Trophoblast cell (in vitro differentiated cells and primary cell): ENCODE measurements at regions not wholly inside any gene's neighbourhood (a gene's known extent, or its start where the extent isn't known, plus 50 kb on each side); places are given as distances from the start of the nearest gene placed in this dataset.

Source experiments
- DNase-seq, 2 donors: peaks; one replicate each; pipeline ENCODE4 v3.0.0-alpha.2; 2016
- H2AFZ ChIP-seq: 2 replicates; pipeline ENCODE4 v1.6.1; 2013; ENCODE audit warnings: low read length, moderate library complexity, mild to moderate bottlenecking; ENCODE audit not compliant: insufficient read depth, poor library complexity
- H2AK5ac ChIP-seq: 2 replicates; pipeline ENCODE4 v1.6.1; 2013; ENCODE audit warnings: mild to moderate bottlenecking, low read length
- H2BK120ac ChIP-seq: 2 replicates; pipeline ENCODE4 v1.6.1; 2013; ENCODE audit warnings: low read length, mild to moderate bottlenecking, moderate library complexity; ENCODE audit not compliant: insufficient read depth, poor library complexity
- H2BK12ac ChIP-seq: 2 replicates; pipeline ENCODE4 v1.6.1; 2013; ENCODE audit warnings: mild to moderate bottlenecking, low read length, moderate library complexity
- H2BK5ac ChIP-seq: 2 replicates; pipeline ENCODE4 v1.6.1; 2013; ENCODE audit warnings: low read length, low read depth, moderate library complexity, mild to moderate bottlenecking; ENCODE audit not compliant: poor library complexity
- H3K14ac ChIP-seq: 2 replicates; pipeline ENCODE4 v1.6.1; 2013; ENCODE audit warnings: mild to moderate bottlenecking, low read length
- H3K18ac ChIP-seq: 2 replicates; pipeline ENCODE4 v1.6.1; 2013; ENCODE audit warnings: mild to moderate bottlenecking, low read length
- H3K23ac ChIP-seq: 2 replicates; pipeline ENCODE4 v1.6.1; 2013; ENCODE audit warnings: low read length
- H3K27ac ChIP-seq: 2 replicates; pipeline ENCODE4 v1.5.1; 2013; ENCODE audit warnings: low read depth, mild to moderate bottlenecking, inconsistent platforms, low read length, moderate library complexity
- H3K27me3 ChIP-seq: 2 replicates; pipeline ENCODE4 v1.6.1; 2013; ENCODE audit warnings: inconsistent platforms, mild to moderate bottlenecking, low read length, moderate library complexity; ENCODE audit not compliant: insufficient read depth
- H3K36me3 ChIP-seq, 2 experiments: 1 replicate in 1 of 2; 2 replicates in 1 of 2; pipeline ENCODE4 v1.6.1; 2013; ENCODE audit warnings: low read length in 2 of 2, mild to moderate bottlenecking in 2 of 2, moderate library complexity in 1 of 2; ENCODE audit not compliant: insufficient read depth in 2 of 2, control insufficient read depth in 1 of 2
- H3K4ac ChIP-seq: 2 replicates; pipeline ENCODE4 v1.6.1; 2013; ENCODE audit warnings: low read depth, mild to moderate bottlenecking, low read length, moderate library complexity
- H3K4me1 ChIP-seq, 2 experiments: 1 replicate in 1 of 2; 2 replicates in 1 of 2; pipeline ENCODE4 v1.6.1; 2013; ENCODE audit warnings: low read length in 2 of 2, mild to moderate bottlenecking in 2 of 2, moderate library complexity in 1 of 2; ENCODE audit not compliant: insufficient read depth in 2 of 2, control insufficient read depth in 1 of 2
- H3K4me2 ChIP-seq: 2 replicates; pipeline ENCODE4 v1.6.1; 2013; ENCODE audit warnings: inconsistent platforms, mild to moderate bottlenecking, low read length, moderate library complexity
- H3K4me3 ChIP-seq: 2 replicates; pipeline ENCODE4 v1.5.1; 2013; ENCODE audit warnings: mild to moderate bottlenecking, low read depth, low read length, inconsistent platforms
- H3K79me1 ChIP-seq: one replicate; pipeline ENCODE4 v1.6.1; 2013; ENCODE audit warnings: low read length
- H3K79me2 ChIP-seq: 2 replicates; pipeline ENCODE4 v1.6.1; 2013; ENCODE audit warnings: low read length, mild to moderate bottlenecking; ENCODE audit not compliant: control insufficient read depth, insufficient read depth, poor library complexity
- H3K9ac ChIP-seq: 2 replicates; pipeline ENCODE4 v1.6.1; 2013; ENCODE audit warnings: mild to moderate bottlenecking, low read length
- H3K9me3 ChIP-seq: 2 replicates; pipeline ENCODE4 v1.6.1; 2013; ENCODE audit warnings: low read depth, mild to moderate bottlenecking, control low read depth, inconsistent platforms, low read length; ENCODE audit not compliant: insufficient read depth
- H4K12ac ChIP-seq: 2 replicates; pipeline ENCODE4 v1.6.1; 2013; ENCODE audit warnings: low read depth, mild to moderate bottlenecking, low read length, moderate library complexity
- H4K8ac ChIP-seq: 2 replicates; pipeline ENCODE4 v1.6.1; 2013; ENCODE audit warnings: low read depth, mild to moderate bottlenecking, low read length, moderate library complexity
- H4K91ac ChIP-seq: one replicate; pipeline ENCODE4 v1.6.1; 2013; ENCODE audit warnings: low read depth, mild to moderate bottlenecking, low read length, moderate library complexity
- WGBS: extraction: QIAGEN DNeasy Blood & Tissue Kit; methylation state at CpG from one replicate; pipeline ENCODE4 v1.1.7; 2013; ENCODE audit warnings: missing lambda C conversion rate; ENCODE audit not compliant: insufficient read length, insufficient coverage; ENCODE audit errors: extremely low coverage; 5-methylcytosine and 5-hydroxymethylcytosine counted together

DNA sequence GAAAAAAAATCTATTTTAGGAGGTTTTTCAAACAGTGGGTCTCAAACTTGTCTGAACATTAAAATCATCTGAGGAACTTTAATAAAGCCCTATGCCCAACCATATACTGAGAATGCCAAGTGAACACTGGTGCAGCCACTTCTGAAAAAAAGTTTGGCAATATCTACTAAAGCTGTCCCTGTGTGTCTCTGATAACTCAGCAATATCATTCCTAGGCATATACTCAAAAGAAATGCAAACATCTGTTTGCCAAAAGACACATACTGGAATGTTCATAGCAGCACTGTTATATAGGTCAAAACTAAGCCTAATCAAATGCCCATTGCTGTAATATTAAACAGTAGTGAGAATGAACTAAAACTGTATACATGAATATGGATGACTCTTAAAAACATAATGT, 74.2 kb upstream of the RGS4 start:
- no peak overlapping the region for H3K27ac ChIP-seq
- H3K27me3 ChIP-seq: no peaks in the 10 kb centered on the region
- H4K12ac ChIP-seq: no peak overlapping the region
- H4K91ac ChIP-seq: no peak overlapping the region
- no peak overlapping the region for H2BK12ac ChIP-seq
- H3K4me2 ChIP-seq: no peak overlapping the region
- H3K18ac ChIP-seq: no peak overlapping the region
- no peak overlapping the region for H2BK120ac ChIP-seq
- H3K79me1 ChIP-seq: no peaks in the 10 kb centered on the region
- no peak overlapping the region for H3K4me3 ChIP-seq
- H2AK5ac ChIP-seq: no peak overlapping the region
- H3K4ac ChIP-seq: no peak overlapping the region
- peaks cover 2% of the 10 kb centered on the region for H3K9me3 ChIP-seq
- H2BK5ac ChIP-seq: no peak overlapping the region
- DNase-seq: no peak
- no peaks in the 10 kb centered on the region for H3K79me2 ChIP-seq
- no peaks in the 10 kb centered on the region for H3K4me1 ChIP-seq
- H3K23ac ChIP-seq: no peak overlapping the region
- no peak overlapping the region for H4K8ac ChIP-seq
- H3K9ac ChIP-seq: no peak overlapping the region
- H3K14ac ChIP-seq: no peak overlapping the region
- H2AFZ ChIP-seq: no peak overlapping the region
- H3K36me3 ChIP-seq: no peaks in the 10 kb centered on the region

DNA sequence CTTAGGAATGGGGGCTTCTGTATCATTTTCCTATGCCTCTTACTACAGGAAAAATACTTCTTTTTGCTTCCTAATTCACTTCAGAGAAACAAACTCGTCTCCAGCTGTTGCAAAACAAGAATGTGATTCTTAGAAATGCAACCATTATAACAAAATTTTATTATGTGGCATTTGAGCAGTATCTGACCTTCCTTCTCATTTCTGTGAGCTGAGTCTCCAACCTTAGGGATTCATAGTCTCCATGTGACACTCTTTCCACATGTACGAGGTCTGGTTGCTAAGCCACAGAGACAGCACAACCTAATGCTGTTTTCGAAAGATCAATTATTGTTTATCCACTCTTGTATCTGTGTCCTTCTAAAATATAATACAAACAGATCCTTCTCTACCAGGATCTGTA, 75.3 kb upstream of the RGS4 start:
- Histone ChIP-seq H2BK5ac (no peak overlapping the region), H3K4me3 (no peak overlapping the region), H3K23ac (no peak overlapping the region), H3K36me3 (no peaks in the 10 kb centered on the region), H2BK120ac (no peak overlapping the region), H2BK12ac (no peak overlapping the region), H2AK5ac (no peak overlapping the region), H4K12ac (no peak overlapping the region), H3K27me3 (no peaks in the 10 kb centered on the region), H3K9me3 (peaks cover 2% of the 10 kb centered on the region), H3K4me2 (no peak overlapping the region), H3K27ac (no peak overlapping the region), H2AFZ (no peak overlapping the region), H3K79me1 (no peaks in the 10 kb centered on the region), H3K4ac (no peak overlapping the region), H4K91ac (no peak overlapping the region), H4K8ac (no peak overlapping the region), H3K4me1 (no peaks in the 10 kb centered on the region), H3K14ac (no peak overlapping the region), H3K79me2 (no peaks in the 10 kb centered on the region), H3K9ac (no peak overlapping the region), H3K18ac (no peak overlapping the region)
- no peak for DNase-seq
- no CpG with 5 or more reads among the region's 3 CpGs for whole genome bisulfite sequencing

DNA sequence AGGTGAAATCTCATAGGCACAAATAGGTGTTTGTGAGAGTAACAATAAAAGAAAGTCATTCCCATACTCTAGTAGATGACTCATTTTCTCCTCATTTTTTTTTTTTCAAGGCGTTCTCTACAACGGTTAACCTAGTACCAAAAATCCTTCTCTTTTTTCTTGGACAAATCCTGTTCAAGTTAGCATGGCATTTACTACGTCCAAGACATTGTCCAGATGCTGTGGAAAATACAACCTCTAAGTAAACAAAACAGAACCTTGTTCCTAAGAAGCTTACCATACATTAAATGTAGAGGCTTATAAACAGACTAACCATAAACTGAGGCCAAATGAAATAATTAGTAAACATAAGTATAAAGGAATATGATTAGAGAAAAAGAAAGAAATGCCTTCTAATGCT, 76.2 kb upstream of the RGS4 start:
- DNase-seq: no peak

DNA sequence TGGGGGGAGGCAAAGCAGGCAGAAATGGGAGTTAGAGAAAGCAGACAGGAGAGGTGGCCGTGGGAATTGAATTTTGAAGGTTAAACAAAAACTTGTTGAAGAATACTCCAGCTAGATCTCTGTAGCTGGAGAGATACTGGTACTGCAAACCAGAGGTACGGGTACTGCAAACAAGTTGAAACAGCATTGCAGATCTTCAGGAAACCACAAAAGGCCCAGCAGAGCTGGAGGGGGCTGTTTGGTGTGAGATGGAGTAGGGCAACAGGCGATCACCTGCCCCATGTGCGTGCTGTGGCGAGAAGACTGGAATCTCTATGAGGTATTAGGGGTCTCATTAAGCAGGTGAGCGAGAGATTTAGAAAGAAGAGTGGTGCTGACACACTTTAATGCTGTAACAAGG, 77.7 kb upstream of the RGS4 start:
- H3K23ac ChIP-seq: no peak overlapping the region
- H4K12ac ChIP-seq: no peak overlapping the region
- H2BK12ac ChIP-seq: no peak overlapping the region
- no peaks in the 10 kb centered on the region for H3K36me3 ChIP-seq
- no peaks in the 10 kb centered on the region for H3K4me1 ChIP-seq
- no peak overlapping the region for H4K91ac ChIP-seq
- WGBS: no CpG with 5 or more reads among the region's 6 CpGs
- H2BK120ac ChIP-seq: no peak overlapping the region
- no peak overlapping the region for H3K18ac ChIP-seq
- H3K4me2 ChIP-seq: no peak overlapping the region
- H3K27me3 ChIP-seq: no peaks in the 10 kb centered on the region
- H3K79me1 ChIP-seq: no peaks in the 10 kb centered on the region
- H3K9ac ChIP-seq: no peak overlapping the region
- H4K8ac ChIP-seq: no peak overlapping the region
- no peak overlapping the region for H2AK5ac ChIP-seq
- DNase-seq: no peak
- no peak overlapping the region for H2BK5ac ChIP-seq
- H3K14ac ChIP-seq: no peak overlapping the region
- H3K4me3 ChIP-seq: no peak overlapping the region
- H3K27ac ChIP-seq: no peak overlapping the region
- no peak overlapping the region for H2AFZ ChIP-seq
- peaks cover 2% of the 10 kb centered on the region for H3K9me3 ChIP-seq
- no peak overlapping the region for H3K4ac ChIP-seq
- H3K79me2 ChIP-seq: no peaks in the 10 kb centered on the region

More for the DNA sequence above, 76.2 kb upstream of the RGS4 start:
- H3K27ac ChIP-seq: no peak overlapping the region
- no peak overlapping the region for H4K8ac ChIP-seq
- H3K27me3 ChIP-seq: no peaks in the 10 kb centered on the region
- no peak overlapping the region for H3K4me2 ChIP-seq
- H3K4ac ChIP-seq: no peak overlapping the region
- H3K18ac ChIP-seq: no peak overlapping the region
- H3K4me1 ChIP-seq: no peaks in the 10 kb centered on the region
- H3K4me3 ChIP-seq: no peak overlapping the region
- H3K36me3 ChIP-seq: no peaks in the 10 kb centered on the region
- H3K9me3 ChIP-seq: peaks cover 2% of the 10 kb centered on the region
- WGBS: no CpG with 5 or more reads among the region's 3 CpGs
- no peak overlapping the region for H3K23ac ChIP-seq
- H4K12ac ChIP-seq: no peak overlapping the region
- H2BK12ac ChIP-seq: no peak overlapping the region
- no peak overlapping the region for H2AK5ac ChIP-seq
- H2BK120ac ChIP-seq: no peak overlapping the region
- H4K91ac ChIP-seq: no peak overlapping the region
- H2BK5ac ChIP-seq: no peak overlapping the region
- no peak overlapping the region for H2AFZ ChIP-seq
- H3K9ac ChIP-seq: no peak overlapping the region
- no peaks in the 10 kb centered on the region for H3K79me1 ChIP-seq
- no peaks in the 10 kb centered on the region for H3K79me2 ChIP-seq
- H3K14ac ChIP-seq: no peak overlapping the region

DNA sequence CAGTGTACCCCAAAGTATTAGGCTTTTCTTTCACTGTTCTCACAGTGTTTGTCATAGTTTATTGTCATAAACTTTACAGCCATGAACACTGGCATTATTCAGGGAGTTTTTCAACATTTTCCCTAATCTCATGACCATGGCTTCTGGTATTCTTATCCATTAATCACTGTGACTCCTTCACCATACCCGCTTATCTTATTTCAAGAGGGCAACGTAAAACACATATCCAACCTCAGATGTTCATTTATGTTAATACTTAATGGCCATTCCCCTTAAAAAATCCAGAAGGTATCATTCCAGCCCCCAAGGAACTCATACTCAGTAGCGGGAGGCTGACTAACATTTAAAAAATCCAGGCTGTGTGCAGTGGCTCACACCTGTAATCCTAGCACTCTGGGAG, 78.5 kb upstream of the RGS4 start:
- no peak for DNase-seq
- H3K4me1 ChIP-seq: no peaks in the 10 kb centered on the region
- no peak overlapping the region for H2BK5ac ChIP-seq
- no peak overlapping the region for H3K4me2 ChIP-seq
- H3K36me3 ChIP-seq: no peaks in the 10 kb centered on the region
- no peak overlapping the region for H3K27ac ChIP-seq
- no peak overlapping the region for H2BK120ac ChIP-seq
- no peaks in the 10 kb centered on the region for H3K79me2 ChIP-seq
- no peak overlapping the region for H4K91ac ChIP-seq
- no peak overlapping the region for H3K18ac ChIP-seq
- no peak overlapping the region for H2AK5ac ChIP-seq
- no peak overlapping the region for H3K9ac ChIP-seq
- H4K12ac ChIP-seq: no peak overlapping the region
- no peaks in the 10 kb centered on the region for H3K27me3 ChIP-seq
- H2AFZ ChIP-seq: no peak overlapping the region
- H3K23ac ChIP-seq: no peak overlapping the region
- no peak overlapping the region for H4K8ac ChIP-seq
- H3K4ac ChIP-seq: no peak overlapping the region
- H3K4me3 ChIP-seq: no peak overlapping the region
- peaks cover 2% of the 10 kb centered on the region for H3K9me3 ChIP-seq
- H3K79me1 ChIP-seq: no peaks in the 10 kb centered on the region
- no CpG with 5 or more reads among the region's 3 CpGs for WGBS
- no peak overlapping the region for H2BK12ac ChIP-seq
- no peak overlapping the region for H3K14ac ChIP-seq
